IMR-90 (cell line): ENCODE measurements at regions not wholly inside any gene's neighbourhood (a gene's known extent, or its start where the extent isn't known, plus 50 kb on each side); places are given as distances from the start of the nearest gene placed in this dataset.
A peak's percentile ranks its signal among the peaks of the same experiment; 100 is the strongest.

ENCODE experiments used
- ATAC-seq: fragments of 200-7000 bp; cut with Tn5 transposase; 2 replicates; pipeline ENCODE4 v1.9.1; 2020; ENCODE audit warnings: low read depth, mild to moderate bottlenecking, moderate library complexity
- BruUV-seq: library from RNA; stranded (reverse); fragments of 400-500 nt; replicated peaks from 2 replicates; lab custom pipeline; 2021; lab: Mats Ljungman, UMichigan
- CTCF ChIA-PET: fragments of 300-600 bp; formaldehyde crosslinking; extraction: SDS; loops from one replicate; lab custom pipeline; 2021; ENCODE audit warnings: antibody characterized with exemption; lab: Yijun Ruan, JAX
- POLR2A ChIA-PET: fragments of 300-600 bp; sonication (Branson Sonifier 250); formaldehyde crosslinking; loops from one replicate; lab custom pipeline; 2022; ENCODE audit warnings: antibody characterized with exemption; ENCODE audit not compliant: unreplicated experiment; lab: Charles Lee
- DNase-seq: peaks from one replicate; pipeline ENCODE4 v3.0.0; 2013
- H2AFZ ChIP-seq: replicated peaks from 2 replicates; pipeline ENCODE3; 2013; ENCODE audit warnings: low read length, mild to moderate bottlenecking; ENCODE audit not compliant: poor library complexity
- H2AK5ac ChIP-seq: 2 replicates; pipeline ENCODE4 v1.6.1; 2013; ENCODE audit warnings: low read depth, low read length, inconsistent platforms
- H2AK9ac ChIP-seq: replicated peaks from 2 replicates; pipeline ENCODE3; 2013; ENCODE audit warnings: mild to moderate bottlenecking, low read depth, low read length, moderate library complexity; ENCODE audit not compliant: poor library complexity
- H2BK120ac ChIP-seq: 2 replicates; pipeline ENCODE4 v1.6.1; 2013; ENCODE audit warnings: low read depth, low read length, inconsistent platforms
- H2BK15ac ChIP-seq: 3 replicates; pipeline ENCODE4 v1.6.1; 2013; ENCODE audit warnings: low read depth, low read length, inconsistent platforms
- H2BK20ac ChIP-seq: 2 replicates; pipeline ENCODE4 v1.6.1; 2013; ENCODE audit warnings: low read depth, mild to moderate bottlenecking, inconsistent platforms, low read length, moderate library complexity
- H2BK5ac ChIP-seq: 2 replicates; pipeline ENCODE4 v1.6.1; 2013; ENCODE audit warnings: mild to moderate bottlenecking, low read depth, low read length, inconsistent platforms; ENCODE audit not compliant: poor library complexity, severe bottlenecking
- H3K14ac ChIP-seq: replicated peaks from 2 replicates; pipeline ENCODE4 v1.6.1; 2013; ENCODE audit warnings: low read depth, low read length, inconsistent platforms
- H3K18ac ChIP-seq: 2 replicates; pipeline ENCODE4 v1.6.1; 2013; ENCODE audit warnings: low read depth, low read length, control low read depth
- H3K23ac ChIP-seq: 2 replicates; pipeline ENCODE4 v1.6.1; 2013; ENCODE audit warnings: low read depth, low read length, inconsistent platforms
- H3K27ac ChIP-seq: 2 replicates; pipeline ENCODE4 v1.5.1; 2013; ENCODE audit warnings: mild to moderate bottlenecking, control low read depth, low read length; ENCODE audit not compliant: insufficient read depth
- H3K27me3 ChIP-seq: 2 replicates; pipeline ENCODE4 v1.6.1; 2013; ENCODE audit warnings: low read length; ENCODE audit not compliant: control insufficient read depth, insufficient read depth
- H3K36me3 ChIP-seq: 2 replicates; pipeline ENCODE4 v1.6.1; 2013; ENCODE audit warnings: low read length, mixed read lengths; ENCODE audit not compliant: control insufficient read depth, insufficient read depth
- H3K4ac ChIP-seq: 2 replicates; pipeline ENCODE4 v1.6.1; 2013; ENCODE audit warnings: low read depth, low read length, inconsistent platforms
- H3K4me1 ChIP-seq: 2 replicates; pipeline ENCODE4 v1.6.1; 2013; ENCODE audit warnings: low read length, mixed read lengths; ENCODE audit not compliant: control insufficient read depth, insufficient read depth
- H3K4me2 ChIP-seq: 2 replicates; pipeline ENCODE4 v1.6.1; 2013; ENCODE audit warnings: low read depth, mild to moderate bottlenecking, control low read depth, low read length, moderate library complexity
- H3K4me3 ChIP-seq: 2 replicates; pipeline ENCODE4 v1.5.1; 2013; ENCODE audit warnings: low read depth, mild to moderate bottlenecking, control low read depth, low read length, moderate library complexity; ENCODE audit not compliant: insufficient read depth
- H3K56ac ChIP-seq: 2 replicates; pipeline ENCODE4 v1.6.1; 2013; ENCODE audit warnings: low read length, inconsistent platforms; ENCODE audit not compliant: insufficient read depth; ENCODE audit errors: extremely low read depth
- H3K79me1 ChIP-seq, 2 experiments: 2 replicates each; pipeline ENCODE4 v1.6.1; 2013; ENCODE audit warnings: low read length in 2 of 2, inconsistent platforms in 1 of 2, low read depth in 1 of 2
- H3K9ac ChIP-seq: 2 replicates; pipeline ENCODE4 v1.6.1; 2013; ENCODE audit warnings: low read depth, low read length, control low read depth
- H3K9me1 ChIP-seq: 2 replicates; pipeline ENCODE4 v1.6.1; 2013; ENCODE audit warnings: low read length, inconsistent platforms; ENCODE audit not compliant: insufficient read depth
- H3K9me3 ChIP-seq: 2 replicates; pipeline ENCODE4 v1.6.1; 2013; ENCODE audit warnings: low read length; ENCODE audit not compliant: control insufficient read depth, insufficient read depth
- H4K20me1 ChIP-seq: 2 replicates; pipeline ENCODE4 v1.6.1; 2013; ENCODE audit warnings: low read length, inconsistent platforms; ENCODE audit not compliant: insufficient read depth
- H4K5ac ChIP-seq: 2 replicates; pipeline ENCODE4 v1.6.1; 2013; ENCODE audit warnings: mild to moderate bottlenecking, low read depth, low read length, control low read depth
- H4K8ac ChIP-seq, 2 experiments: 2 replicates each; pipeline ENCODE4 v1.6.1; 2013; ENCODE audit warnings: low read depth in 2 of 2, low read length in 2 of 2, control low read depth in 1 of 2, inconsistent platforms in 1 of 2
- H4K91ac ChIP-seq: 2 replicates; pipeline ENCODE4 v1.6.1; 2013; ENCODE audit warnings: low read depth, low read length, inconsistent platforms; ENCODE audit not compliant: insufficient read depth
- BHLHE40 ChIP-seq: fragments of 150-350 bp; IDR thresholded peaks from 2 replicates; pipeline ENCODE4 v1.6.1; 2016; ENCODE audit warnings: mild to moderate bottlenecking, low read depth, low read length
- CEBPB ChIP-seq: IDR thresholded peaks from 2 replicates; pipeline ENCODE4 v1.6.1; 2012; ENCODE audit warnings: low read depth, low read length, improper control_type of control experiment
- CHD1 ChIP-seq: IDR thresholded peaks from 2 replicates; pipeline ENCODE4 v1.6.1; 2012; ENCODE audit warnings: low read depth, low read length, improper control_type of control experiment
- ELK1 ChIP-seq: fragments of 150-350 bp; IDR thresholded peaks from 2 replicates; pipeline ENCODE4 v1.6.1; 2016; ENCODE audit warnings: low read depth, mild to moderate bottlenecking, low read length, moderate library complexity, borderline replicate concordance
- MAFK ChIP-seq: IDR thresholded peaks from 2 replicates; pipeline ENCODE4 v1.6.1; 2012; ENCODE audit warnings: low read depth, low read length, improper control_type of control experiment
- POLR2A ChIP-seq: IDR thresholded peaks from 2 replicates; pipeline ENCODE4 v1.6.1; 2012; ENCODE audit warnings: mild to moderate bottlenecking, low read depth, low read length
- RAD21 ChIP-seq: IDR thresholded peaks from 2 replicates; pipeline ENCODE4 v1.6.1; 2012; ENCODE audit warnings: low read length, improper control_type of control experiment
- RCOR1 ChIP-seq: IDR thresholded peaks from 2 replicates; pipeline ENCODE4 v1.6.1; 2012; ENCODE audit warnings: mild to moderate bottlenecking, low read length, improper control_type of control experiment; ENCODE audit not compliant: insufficient replicate concordance
- SMC3 ChIP-seq: fragments of 150-350 bp; IDR thresholded peaks from 2 replicates; pipeline ENCODE4 v1.6.1; 2016; ENCODE audit warnings: low read depth, mild to moderate bottlenecking, antibody characterized with exemption, low read length, moderate library complexity
- WGBS, 2 experiments: methylation state at CpG; one replicate each; pipeline versions ENCODE4 v1.1.5 to v1.1.7; 2013; ENCODE audit warnings: missing lambda C conversion rate in 2 of 2; ENCODE audit not compliant: insufficient read length in 1 of 2; ENCODE audit errors: extremely low coverage in 2 of 2; 5-methylcytosine and 5-hydroxymethylcytosine counted together
- dilution Hi-C: fragments of 300-500 bp; cut with HindIII; formaldehyde crosslinking; loops from one replicate; pipeline ENCODE4 v1.14.3; 2018; ENCODE audit warnings: low sequenced_read_pairs; ENCODE audit not compliant: unreplicated experiment
- in situ Hi-C: fragments of 300-500 bp; cut with MboI; formaldehyde crosslinking; loops from 3 replicates; pipeline ENCODE4 v1.14.3; 2019; ENCODE audit warnings: low sequenced_read_pairs, inconsistent platforms, mixed read lengths
- intact Hi-C: fragments of 100-400 bp; cut with micrococcal nuclease; formaldehyde crosslinking; loops from 2 replicates; pipeline ENCODE4 v1.10.0; 2022

- dilution Hi-C loops (no loop called here), in situ Hi-C loops (no loop called here), intact Hi-C loops (no loop called here)
- ATAC-seq (no peak), DNase-seq (no peak)
- Histone ChIP-seq H3K9me3 (no peaks in the 10 kb centered on the region), H3K14ac (no peak overlapping the region; the same call in 1 of the 2 replicates), H2BK5ac (no peak overlapping the region), H3K4me1 (no peaks in the 10 kb centered on the region), H3K4ac (no peak overlapping the region), H4K91ac (no peak overlapping the region), H4K5ac (no peak overlapping the region), H3K4me3 (no peak overlapping the region), H4K20me1 (no peaks in the 10 kb centered on the region), H3K9ac (no peak overlapping the region), H4K8ac (no peak overlapping the region), H2AFZ (no peak overlapping the region), H3K79me1 (no peaks in the 10 kb centered on the region), H2AK9ac (no peak overlapping the region), H2AK5ac (no peak overlapping the region), H3K18ac (no peak overlapping the region), H3K23ac (no peak overlapping the region), H3K27me3 (no peaks in the 10 kb centered on the region), H3K4me2 (no peak overlapping the region), H2BK120ac (no peak overlapping the region), H3K27ac (no peak overlapping the region), H2BK15ac (no peak overlapping the region), H3K9me1 (no peaks in the 10 kb centered on the region), H2BK20ac (no peak overlapping the region), H3K56ac (peak overlapping the region; percentile 6; the same call in 1 of the 2 replicates), H3K36me3 (no peaks in the 10 kb centered on the region)
- BruUV-seq, result no TSS peak
- ChIA-PET POLR2A (no interaction called here), CTCF (no interaction called here)
- no CpG with 5 or more reads among the region's 1 CpG for WGBS, 2 experiments
- TF ChIP-seq BHLHE40, result no peak
- TF ChIP-seq MAFK, result no peak
- TF ChIP-seq CHD1, result no peak
- no peak for TF ChIP-seq RAD21
- TF ChIP-seq ELK1, result no peak
- TF ChIP-seq RCOR1, result no peak
- no peak for TF ChIP-seq SMC3
- 0 out of 2 replicates have a peak, but pooled peaks have one; percentile 42 for TF ChIP-seq CEBPB
- TF ChIP-seq POLR2A, result no peak
Observed at GRCh38 chr3:116835658-116836057, 126.1 kb downstream of the TUSC7 start.
